SJSA1 (cell line): ENCODE measurements at regions not wholly inside any gene's neighbourhood (a gene's known extent, or its start where the extent isn't known, plus 50 kb on each side); places are given as distances from the start of the nearest gene placed in this dataset.

Experiments used
- DNase-seq, 2 experiments: peaks; one replicate each; pipeline ENCODE4 v3.0.0-alpha.2; 2015 to 2020; ENCODE audit warnings: low spot score in 2 of 2, low read depth in 1 of 2
- H3K27ac ChIP-seq: fragments of 250-450 bp; sonication (Bioruptor Pico); 2 replicates; pipeline ENCODE4 v1.5.1; 2020; ENCODE audit warnings: mild to moderate bottlenecking, moderate library complexity
- H3K27me3 ChIP-seq: fragments of 250-450 bp; sonication (Bioruptor Pico); replicated peaks from 2 replicates; pipeline ENCODE4 v1.5.1; 2020; ENCODE audit warnings: mild to moderate bottlenecking, moderate library complexity
- H3K36me3 ChIP-seq: fragments of 250-450 bp; sonication (Bioruptor Pico); 2 replicates; pipeline ENCODE4 v1.5.1; 2020; ENCODE audit warnings: mild to moderate bottlenecking
- H3K4me1 ChIP-seq: fragments of 250-450 bp; sonication (Bioruptor Pico); replicated peaks from 2 replicates; pipeline ENCODE4 v1.6.1; 2021; ENCODE audit warnings: mild to moderate bottlenecking
- H3K4me3 ChIP-seq: fragments of 250-450 bp; sonication (Bioruptor Pico); 2 replicates; pipeline ENCODE4 v1.5.1; 2020; ENCODE audit warnings: mild to moderate bottlenecking
- H3K9me3 ChIP-seq: fragments of 250-450 bp; sonication (Bioruptor Pico); replicated peaks from 2 replicates; pipeline ENCODE4 v1.5.1; 2020; ENCODE audit warnings: mild to moderate bottlenecking

DNA sequence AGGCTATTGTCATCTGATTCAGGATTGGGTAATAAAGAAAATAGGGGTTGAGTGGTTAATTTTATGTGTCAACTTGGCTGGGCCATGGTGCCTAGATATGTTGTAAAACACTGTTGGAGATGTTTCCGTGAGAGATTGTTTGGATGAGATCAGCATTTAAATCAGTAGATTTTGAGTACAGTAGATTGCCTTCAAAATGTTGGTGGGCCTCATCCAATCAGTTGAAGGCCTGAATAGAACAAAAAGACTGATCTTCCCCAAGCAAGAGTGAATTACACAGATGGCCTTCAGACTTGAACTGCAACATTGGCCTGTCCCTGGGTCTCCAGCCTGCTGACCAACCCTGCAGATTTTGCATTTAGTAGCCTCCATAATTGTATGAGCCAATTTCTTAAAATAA lies 401.3 kb upstream of the KIF2A start:
- no peaks in the 10 kb centered on the region for H3K27me3 ChIP-seq

DNA sequence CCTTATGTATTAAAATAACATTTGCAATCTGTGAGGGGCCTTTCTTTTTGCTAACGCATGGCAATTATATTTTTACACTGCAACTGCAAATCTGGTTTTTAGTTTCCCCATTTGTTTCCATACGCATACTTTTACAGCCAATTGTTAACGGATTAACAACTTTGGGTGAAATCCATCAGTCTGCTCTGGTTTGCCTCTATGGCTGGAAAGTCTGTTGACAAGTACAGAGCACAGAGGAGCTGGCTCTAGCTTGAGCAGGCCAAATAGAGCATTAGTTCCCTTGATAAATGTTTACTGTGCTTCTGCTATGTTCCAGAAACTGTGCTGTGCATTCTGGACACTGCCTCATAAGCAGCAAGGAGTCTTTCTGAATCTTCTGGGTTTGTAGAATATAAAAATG lies 400.4 kb upstream of the KIF2A start:
- H3K27ac ChIP-seq, result no peak overlapping the region
- no peaks in the 10 kb centered on the region for H3K4me1 ChIP-seq
- no peaks in the 10 kb centered on the region for H3K36me3 ChIP-seq
- no peaks in the 10 kb centered on the region for H3K9me3 ChIP-seq
- no peak for DNase-seq
- H3K27me3 ChIP-seq, result no peaks in the 10 kb centered on the region
- no peak overlapping the region for H3K4me3 ChIP-seq

More for the DNA sequence above, 401.3 kb upstream of the KIF2A start:
- Histone ChIP-seq H3K9me3 (no peaks in the 10 kb centered on the region), H3K36me3 (no peaks in the 10 kb centered on the region), H3K4me1 (no peaks in the 10 kb centered on the region), H3K27ac (no peak overlapping the region), H3K4me3 (no peak overlapping the region)
- no peak for DNase-seq

DNA sequence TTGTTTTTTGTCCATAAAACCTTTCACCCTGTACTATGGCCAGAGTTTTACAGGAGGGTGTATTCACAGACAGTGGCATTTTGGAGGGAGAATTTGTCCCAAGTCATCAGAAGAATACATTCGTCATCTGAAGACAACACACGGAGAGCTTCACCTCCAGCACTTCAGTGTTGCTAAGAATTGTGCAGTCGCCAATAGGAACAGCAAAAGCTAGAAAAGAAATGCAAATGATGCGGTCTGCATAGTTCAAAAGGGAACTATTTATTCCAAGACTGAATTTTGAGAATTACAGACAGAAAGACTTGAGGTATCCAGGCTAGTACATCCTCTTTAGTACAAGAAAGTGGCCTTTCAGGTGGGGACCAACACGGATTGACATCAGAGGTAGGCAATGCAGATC lies 399.2 kb upstream of the KIF2A start:
- no peak for DNase-seq
- no peaks in the 10 kb centered on the region for H3K4me1 ChIP-seq
- no peaks in the 10 kb centered on the region for H3K9me3 ChIP-seq
- H3K27me3 ChIP-seq, result no peaks in the 10 kb centered on the region
- no peak overlapping the region for H3K27ac ChIP-seq
- H3K4me3 ChIP-seq, result no peak overlapping the region
- no peaks in the 10 kb centered on the region for H3K36me3 ChIP-seq

DNA sequence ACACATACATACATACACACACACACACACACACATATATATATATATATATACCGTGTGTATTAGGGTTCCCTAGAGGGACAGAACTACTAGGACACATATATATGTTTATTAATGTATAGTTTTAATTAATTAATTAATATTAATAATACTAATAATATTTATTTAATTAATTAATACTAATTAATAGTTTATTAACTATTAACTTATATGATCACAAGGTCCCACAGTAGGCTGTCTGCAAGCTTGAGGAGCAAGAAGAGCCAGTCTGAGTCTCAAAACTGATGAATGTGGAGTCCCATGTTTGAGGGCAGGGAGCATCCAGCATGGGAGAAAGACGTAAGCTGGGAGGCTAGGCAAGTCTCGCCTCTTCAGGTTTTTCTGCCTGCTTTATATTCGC lies 398.0 kb upstream of the KIF2A start:
- Histone ChIP-seq H3K27ac (no peak overlapping the region), H3K4me3 (no peak overlapping the region), H3K4me1 (no peaks in the 10 kb centered on the region), H3K9me3 (0 out of 2 replicates have a peak, but pooled peaks cover 5% of the 10 kb centered on the region), H3K36me3 (no peaks in the 10 kb centered on the region), H3K27me3 (no peaks in the 10 kb centered on the region)
- DNase-seq, result no peak

DNA sequence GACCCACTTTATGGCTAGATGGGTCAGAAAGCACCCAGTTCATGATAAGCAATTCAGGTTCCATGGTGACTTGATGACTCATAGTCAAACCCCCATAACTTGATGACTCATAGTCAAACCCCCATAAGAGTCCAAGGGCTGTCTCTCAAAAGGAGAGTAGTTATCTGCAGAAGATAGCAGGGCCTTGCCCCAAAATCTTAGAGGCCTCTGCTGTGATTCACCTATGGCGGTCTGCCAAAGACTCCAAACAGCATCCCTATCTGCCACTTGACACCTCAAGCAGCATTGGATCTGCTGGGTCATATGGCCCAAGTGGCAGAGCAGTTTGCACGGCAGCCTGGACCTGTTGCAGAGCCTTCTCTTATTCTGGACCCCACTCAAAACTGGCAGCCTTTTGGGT lies 395.2 kb upstream of the KIF2A start:
- Histone ChIP-seq H3K4me1 (no peaks in the 10 kb centered on the region), H3K9me3 (0 out of 2 replicates have a peak, but pooled peaks cover 5% of the 10 kb centered on the region), H3K27me3 (no peaks in the 10 kb centered on the region), H3K36me3 (no peaks in the 10 kb centered on the region), H3K27ac (no peak overlapping the region), H3K4me3 (no peak overlapping the region)
- no peak for DNase-seq

DNA sequence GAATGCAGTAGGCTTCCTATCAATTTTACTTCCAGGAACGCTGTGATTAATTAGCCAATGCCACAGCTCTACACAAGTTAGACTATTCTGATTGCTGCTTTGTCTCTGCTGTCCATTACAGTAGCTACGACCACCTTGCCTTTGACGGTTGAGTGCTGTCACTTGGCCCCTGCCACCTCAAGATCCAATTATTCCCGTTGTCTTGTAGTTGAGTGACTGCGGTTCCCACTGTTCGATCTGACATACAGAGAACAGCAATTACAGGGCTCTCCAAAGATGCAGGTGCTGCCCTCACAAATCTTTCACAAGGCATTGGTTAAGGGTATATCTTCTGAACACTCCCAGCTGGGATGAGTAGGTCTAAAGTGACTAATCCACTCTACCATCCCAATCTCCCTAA lies 393.4 kb upstream of the KIF2A start:
- DNase-seq, result no peak
- Histone ChIP-seq H3K27me3 (no peaks in the 10 kb centered on the region), H3K4me3 (no peak overlapping the region), H3K27ac (no peak overlapping the region), H3K36me3 (no peaks in the 10 kb centered on the region), H3K4me1 (no peaks in the 10 kb centered on the region), H3K9me3 (0 out of 2 replicates have a peak, but pooled peaks cover 5% of the 10 kb centered on the region)

DNA sequence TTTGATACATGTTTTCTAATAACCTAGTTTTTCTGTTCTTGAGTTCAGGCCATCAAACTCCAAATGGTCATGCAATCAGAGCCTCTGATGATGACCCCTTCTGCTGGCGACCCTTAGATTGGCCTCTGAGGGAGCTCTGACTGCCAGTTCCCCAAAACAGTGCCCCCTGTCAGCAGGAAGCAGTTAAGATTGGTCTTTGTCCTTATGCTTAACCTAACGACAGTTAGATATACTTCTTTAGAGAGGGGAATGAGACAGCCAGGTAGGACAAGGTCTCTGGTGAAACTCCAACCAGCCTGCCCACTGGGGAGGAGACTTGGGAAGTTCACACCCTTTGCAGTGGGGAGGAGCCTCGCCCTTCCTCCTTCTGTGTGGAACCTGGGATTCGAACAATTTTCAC lies 390.4 kb upstream of the KIF2A start:
- Histone ChIP-seq H3K27ac (no peak overlapping the region), H3K9me3 (0 out of 2 replicates have a peak, but pooled peaks cover 5% of the 10 kb centered on the region), H3K27me3 (no peaks in the 10 kb centered on the region), H3K4me3 (no peak overlapping the region), H3K36me3 (no peaks in the 10 kb centered on the region), H3K4me1 (peaks cover 16% of the 10 kb centered on the region)
- DNase-seq, result no peak

DNA sequence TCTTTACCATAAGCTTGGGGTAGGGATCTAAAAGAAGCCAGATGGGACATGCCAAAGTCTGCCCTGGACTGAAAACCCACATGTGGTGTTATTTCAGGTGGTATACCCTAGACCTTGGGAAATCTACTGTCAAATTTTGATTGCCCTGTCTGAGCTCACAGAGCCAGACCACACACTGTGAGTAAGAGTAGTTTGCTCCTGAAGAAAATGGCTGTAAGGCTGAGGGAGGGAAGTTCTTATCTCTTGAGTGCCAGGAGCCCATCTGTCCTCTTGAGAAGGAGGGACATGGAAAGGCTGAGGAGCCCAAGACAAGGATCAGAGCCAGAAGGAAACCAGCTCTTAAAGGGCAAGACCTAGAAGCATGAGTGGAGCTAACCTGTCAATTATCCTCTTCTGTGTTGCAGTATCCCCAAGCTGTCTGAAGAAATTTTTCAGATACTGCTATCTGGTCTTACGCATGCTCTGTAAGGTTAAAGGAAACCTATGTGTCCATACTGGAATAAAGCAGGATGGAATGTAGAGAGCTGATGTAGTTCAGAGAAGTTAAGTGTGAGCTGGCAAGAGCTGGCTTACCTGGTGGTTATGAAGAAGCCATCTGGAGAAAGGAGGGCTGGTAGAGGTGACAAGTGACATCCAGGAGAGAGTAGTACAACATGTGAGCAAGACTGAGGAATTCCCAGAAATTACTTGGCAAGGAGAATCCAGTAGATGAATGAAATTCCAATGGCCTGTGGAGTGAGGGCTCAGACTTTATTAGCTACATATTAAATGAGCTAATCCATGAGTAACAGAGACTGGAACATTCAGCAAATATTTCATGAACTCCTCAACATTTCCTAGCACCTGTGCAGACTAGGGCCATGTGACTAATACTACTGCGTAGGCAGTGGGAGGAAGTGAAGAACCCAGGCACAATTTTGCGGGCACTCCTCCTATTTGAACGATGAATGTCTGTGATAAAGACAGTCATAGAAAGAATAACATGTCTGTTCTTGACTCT lies 389.1 kb upstream of the KIF2A start:
- no peak overlapping the region for H3K27ac ChIP-seq
- 0 out of 2 replicates have a peak, but pooled peaks cover 5% of the 10 kb centered on the region for H3K9me3 ChIP-seq
- DNase-seq, result no peak
- no peaks in the 10 kb centered on the region for H3K36me3 ChIP-seq
- no peaks in the 10 kb centered on the region for H3K27me3 ChIP-seq
- H3K4me1 ChIP-seq, result peaks cover 23% of the 10 kb centered on the region
- no peak overlapping the region for H3K4me3 ChIP-seq

DNA sequence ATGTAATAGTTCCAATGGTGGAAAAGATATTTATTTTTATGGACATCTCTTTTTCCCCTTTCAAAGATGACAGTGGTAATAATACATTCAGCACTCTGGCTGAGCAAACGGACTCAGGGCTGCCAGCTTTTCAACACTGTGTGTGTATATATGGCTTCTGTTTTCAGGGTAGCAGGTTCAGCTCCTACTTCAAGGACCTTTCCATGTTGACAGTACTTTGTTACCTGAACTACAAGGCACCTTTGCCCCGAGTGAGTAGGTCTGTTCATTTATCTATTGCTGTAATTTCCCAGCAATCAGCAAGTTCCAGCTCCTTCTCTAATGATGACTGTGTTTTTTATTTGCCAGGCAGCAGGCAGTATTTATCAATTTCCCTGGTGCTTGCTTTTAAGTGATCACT lies 387.4 kb upstream of the KIF2A start:
- no peak overlapping the region for H3K27ac ChIP-seq
- no peak for DNase-seq
- H3K9me3 ChIP-seq, result no peaks in the 10 kb centered on the region
- no peak overlapping the region for H3K4me3 ChIP-seq
- H3K4me1 ChIP-seq, result peaks cover 24% of the 10 kb centered on the region
- H3K27me3 ChIP-seq, result no peaks in the 10 kb centered on the region
- H3K36me3 ChIP-seq, result no peaks in the 10 kb centered on the region

DNA sequence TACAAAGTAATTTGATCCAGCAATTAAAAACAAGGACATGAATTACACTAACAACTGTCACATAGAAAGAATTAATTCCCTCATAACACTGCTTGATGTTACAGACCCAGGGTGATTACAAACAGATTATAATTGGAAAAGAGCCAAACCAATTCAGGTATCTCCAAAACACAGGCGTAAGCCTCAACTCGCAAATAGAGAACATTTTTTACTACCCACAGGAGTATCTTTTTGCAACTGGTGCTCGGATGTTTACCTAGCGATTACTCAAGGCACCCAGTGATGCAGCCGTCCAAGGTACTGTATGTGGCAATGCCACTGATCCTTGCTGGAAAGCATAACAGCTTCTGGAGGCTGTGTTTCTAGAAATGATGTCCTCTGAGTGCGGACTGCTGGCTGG lies 386.1 kb upstream of the KIF2A start:
- peaks cover 37% of the 10 kb centered on the region for H3K4me1 ChIP-seq
- peak in 1 of 2 experiments; percentile 34 for DNase-seq
- no peaks in the 10 kb centered on the region for H3K27me3 ChIP-seq
- H3K36me3 ChIP-seq, result no peaks in the 10 kb centered on the region
- no peaks in the 10 kb centered on the region for H3K9me3 ChIP-seq
- H3K27ac ChIP-seq, result no peak overlapping the region
- no peak overlapping the region for H3K4me3 ChIP-seq

DNA sequence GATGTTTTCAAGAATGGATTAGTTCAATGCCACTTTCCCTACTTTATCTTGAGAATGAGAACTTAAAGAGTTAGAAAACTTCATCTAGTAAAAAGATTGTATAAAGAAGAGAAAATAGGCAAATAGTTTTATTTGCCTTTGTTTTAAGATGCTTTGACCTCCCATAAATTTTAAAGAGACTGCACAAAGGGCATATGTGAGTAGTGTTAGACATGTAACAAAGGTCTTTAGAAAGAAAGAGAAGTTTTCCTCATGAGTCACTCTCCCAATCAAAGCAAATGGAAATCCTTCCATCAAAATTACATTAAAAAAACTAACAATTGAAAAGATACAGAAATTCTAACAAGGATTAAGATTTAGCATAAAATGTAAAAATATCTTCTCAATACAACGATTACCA lies 381.8 kb upstream of the KIF2A start:
- Histone ChIP-seq H3K27ac (no peak overlapping the region), H3K4me1 (peaks cover 31% of the 10 kb centered on the region), H3K36me3 (no peaks in the 10 kb centered on the region), H3K27me3 (no peaks in the 10 kb centered on the region), H3K4me3 (no peak overlapping the region), H3K9me3 (no peaks in the 10 kb centered on the region)
- no peak for DNase-seq

DNA sequence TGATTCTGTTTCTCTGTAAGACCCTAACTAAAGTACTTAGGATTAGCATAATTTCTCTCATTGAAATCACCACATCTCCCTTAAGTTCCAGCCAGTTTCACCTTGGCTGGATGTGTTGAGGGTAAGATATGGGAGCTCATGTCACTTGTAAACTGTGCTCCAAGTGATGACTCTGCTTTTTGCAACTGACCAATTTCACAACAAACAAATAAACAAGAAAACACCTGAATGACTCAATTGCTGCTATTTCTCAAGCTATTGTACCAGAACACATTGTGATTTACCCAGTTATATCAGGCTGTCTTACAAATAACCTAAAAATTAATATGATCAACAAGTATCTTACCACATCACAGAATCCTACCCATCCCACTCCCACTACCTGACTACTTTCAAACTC lies 379.1 kb upstream of the KIF2A start:
- no peaks in the 10 kb centered on the region for H3K9me3 ChIP-seq
- H3K36me3 ChIP-seq, result no peaks in the 10 kb centered on the region
- no peak overlapping the region for H3K4me3 ChIP-seq
- no peaks in the 10 kb centered on the region for H3K27me3 ChIP-seq
- no peak for DNase-seq
- peaks cover 15% of the 10 kb centered on the region for H3K4me1 ChIP-seq
- H3K27ac ChIP-seq, result no peak overlapping the region

DNA sequence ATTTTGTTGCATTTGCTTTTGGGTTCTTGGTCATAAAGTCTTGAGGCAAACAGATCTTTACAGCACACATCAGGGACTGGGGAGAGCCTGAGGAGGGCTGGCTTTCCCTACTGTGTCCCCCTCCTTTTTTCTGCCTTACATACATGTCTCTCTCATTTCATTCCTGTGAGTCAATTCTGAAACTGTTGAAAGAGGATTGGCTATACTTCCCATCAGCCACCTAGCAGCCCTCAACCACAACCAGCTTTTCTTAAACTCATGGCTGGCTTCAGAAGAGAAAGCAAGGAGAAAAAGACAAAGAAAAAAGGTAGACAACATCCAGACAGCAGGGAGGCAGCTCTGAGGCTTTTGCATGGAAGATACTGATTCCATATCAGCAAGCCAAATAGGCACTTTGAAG lies 374.8 kb upstream of the KIF2A start:
- no peak for DNase-seq
- H3K36me3 ChIP-seq, result no peaks in the 10 kb centered on the region
- H3K27ac ChIP-seq, result no peak overlapping the region
- no peak overlapping the region for H3K4me3 ChIP-seq
- no peaks in the 10 kb centered on the region for H3K9me3 ChIP-seq
- no peaks in the 10 kb centered on the region for H3K4me1 ChIP-seq
- H3K27me3 ChIP-seq, result no peaks in the 10 kb centered on the region

DNA sequence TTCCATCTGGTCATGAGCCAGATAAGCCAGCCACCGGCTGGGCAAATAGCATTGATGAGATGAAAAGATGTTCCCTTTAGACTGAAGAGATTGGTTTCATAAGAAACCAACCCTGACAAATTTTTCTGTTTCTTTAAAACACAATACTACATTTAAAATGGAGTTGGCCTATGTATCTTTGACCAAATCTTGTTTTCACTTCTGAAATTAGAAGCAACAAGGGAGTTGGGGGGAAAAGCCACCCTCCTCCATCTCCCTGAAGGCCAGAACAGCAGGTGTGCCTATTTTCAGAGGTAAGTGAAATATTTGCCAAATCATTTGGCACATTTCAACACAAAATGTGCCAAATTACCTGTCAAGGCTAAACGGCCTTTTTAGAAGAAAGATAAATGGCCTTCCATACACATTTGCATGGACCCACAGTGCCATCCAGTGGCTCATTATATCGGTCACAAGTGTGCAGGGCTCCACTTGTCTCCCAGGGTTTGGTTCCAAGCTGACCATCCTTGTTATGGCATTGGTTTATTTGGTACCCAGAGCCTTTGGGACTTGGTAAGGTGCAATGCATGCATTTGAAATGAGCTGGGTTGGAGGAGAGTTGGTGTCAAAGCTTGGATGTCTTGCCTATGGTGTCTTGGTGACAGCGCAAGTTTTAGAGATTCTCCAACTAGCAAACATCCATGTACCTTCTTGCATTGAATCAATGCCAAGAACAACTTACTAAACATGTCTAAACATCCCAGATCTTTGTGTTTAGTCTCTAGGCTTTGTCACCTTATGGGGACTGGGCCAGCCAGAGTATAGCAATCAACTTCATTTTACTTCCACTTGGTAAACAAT lies 372.0 kb upstream of the KIF2A start:
- no peaks in the 10 kb centered on the region for H3K4me1 ChIP-seq
- H3K27ac ChIP-seq, result no peak overlapping the region
- no peak overlapping the region for H3K4me3 ChIP-seq
- no peaks in the 10 kb centered on the region for H3K27me3 ChIP-seq
- peak; percentile 45 to 55 for DNase-seq
- no peaks in the 10 kb centered on the region for H3K36me3 ChIP-seq
- H3K9me3 ChIP-seq, result no peaks in the 10 kb centered on the region
